GM18861 (cell line): ENCODE measurements at regions not wholly inside any gene's neighbourhood (a gene's known extent, or its start where the extent isn't known, plus 50 kb on each side); places are given as distances from the start of the nearest gene placed in this dataset.

Source experiments
- ATAC-seq: cut with Tn5 transposase; IDR thresholded peaks from one replicate; pipeline ENCODE4 v1.9.1; 2021; ENCODE audit not compliant: unreplicated experiment

GRCh38 chr5:158308429-158309025 is 449.6 kb upstream of the CLINT1 start:
- ATAC-seq, result no peak

GRCh38 chr5:158305861-158306260 is 446.9 kb upstream of the CLINT1 start:
- ATAC-seq, result no peak

GRCh38 chr5:158304607-158305006 is 445.7 kb upstream of the CLINT1 start:
- ATAC-seq, result no peak

- no peak for ATAC-seq
Measured at GRCh38 chr5:158303883-158304282, 444.9 kb upstream of the CLINT1 start.

- ATAC-seq, result no peak
Measured at GRCh38 chr5:158303275-158303674, 444.3 kb upstream of the CLINT1 start.

GRCh38 chr5:158302029-158302428 is 443.1 kb upstream of the CLINT1 start:
- no peak for ATAC-seq

GRCh38 chr5:158301186-158301585 is 442.2 kb upstream of the CLINT1 start:
- no peak for ATAC-seq

- ATAC-seq, result no peak
Measured at GRCh38 chr5:158300256-158300655, 441.3 kb upstream of the CLINT1 start.

GRCh38 chr5:158297002-158297527 is 438.1 kb upstream of the CLINT1 start:
- no peak for ATAC-seq

GRCh38 chr5:158294701-158295100 is 435.8 kb upstream of the CLINT1 start:
- ATAC-seq, result no peak

GRCh38 chr5:158292981-158293380 is 434.0 kb upstream of the CLINT1 start:
- no peak for ATAC-seq

- no peak for ATAC-seq
Measured at GRCh38 chr5:158289967-158290366, 431.0 kb upstream of the CLINT1 start.

- ATAC-seq, result no peak
Measured at GRCh38 chr5:158288272-158288657, 429.3 kb upstream of the CLINT1 start.

GRCh38 chr5:158287643-158288271 is 428.8 kb upstream of the CLINT1 start:
- ATAC-seq, result no peak

- no peak for ATAC-seq
Measured at GRCh38 chr5:158286827-158287226, 427.9 kb upstream of the CLINT1 start.

- ATAC-seq, result no peak
Measured at GRCh38 chr5:158285698-158286097, 426.8 kb upstream of the CLINT1 start.

GRCh38 chr5:158284242-158284641 is 425.3 kb upstream of the CLINT1 start:
- ATAC-seq, result no peak

GRCh38 chr5:158283397-158283796 is 424.5 kb upstream of the CLINT1 start:
- ATAC-seq, result no peak

- no peak for ATAC-seq
Measured at GRCh38 chr5:158278216-158278925, 419.4 kb upstream of the CLINT1 start.

GRCh38 chr5:158277276-158277675 is 418.3 kb upstream of the CLINT1 start:
- ATAC-seq, result no peak

- no peak for ATAC-seq
Measured at GRCh38 chr5:158276692-158277091, 417.7 kb upstream of the CLINT1 start.

- ATAC-seq, result no peak
Measured at GRCh38 chr5:158275511-158275910, 416.6 kb upstream of the CLINT1 start.
